Thymus (tissue), 11 donors: ENCODE measurements at regions not wholly inside any gene's neighbourhood (a gene's known extent, or its start where the extent isn't known, plus 50 kb on each side); places are given as distances from the start of the nearest gene placed in this dataset.

Experiments
- DNase-seq, 9 donors: peaks; one replicate each; pipeline ENCODE4 v3.0.0-alpha.2; 2013; ENCODE audit warnings: low spot score in 9 of 9, low read depth in 6 of 9, missing footprints in 1 of 9
- H3K27ac ChIP-seq, 2 donors: one replicate each; pipeline ENCODE4 v1.5.1; 2013; ENCODE audit warnings: control low read depth in 1 of 2, low read depth in 1 of 2, low read length in 1 of 2, mild to moderate bottlenecking in 1 of 2, moderate library complexity in 1 of 2
- H3K27me3 ChIP-seq, 2 donors: one replicate each; pipeline ENCODE4 v1.5.1; 2013; ENCODE audit warnings: low read length in 1 of 2; ENCODE audit not compliant: control insufficient read depth in 2 of 2, insufficient read depth in 1 of 2
- H3K36me3 ChIP-seq, 2 donors: one replicate each; pipeline ENCODE4 v1.5.1; 2013; ENCODE audit warnings: low read length in 1 of 2, mild to moderate bottlenecking in 1 of 2, moderate library complexity in 1 of 2; ENCODE audit not compliant: control insufficient read depth in 2 of 2, insufficient read depth in 2 of 2
- H3K4me1 ChIP-seq, 2 donors: one replicate each; pipeline ENCODE4 v1.5.1; 2013; ENCODE audit warnings: low read length in 2 of 2; ENCODE audit not compliant: control insufficient read depth in 2 of 2, insufficient read depth in 2 of 2
- H3K4me3 ChIP-seq, 2 donors: one replicate each; pipeline ENCODE4 v1.5.1; 2013; ENCODE audit warnings: low read length in 2 of 2, control low read depth in 1 of 2, mild to moderate bottlenecking in 1 of 2
- H3K9me3 ChIP-seq, 2 donors: one replicate each; pipeline ENCODE4 v1.5.1; 2013; ENCODE audit warnings: low read length in 1 of 2, mild to moderate bottlenecking in 1 of 2; ENCODE audit not compliant: control insufficient read depth in 2 of 2, insufficient read depth in 1 of 2
- WGBS: extraction: QIAGEN DNeasy Blood & Tissue Kit; methylation state at CpG from one replicate; pipeline ENCODE4 v1.1.7; 2013; 5-methylcytosine and 5-hydroxymethylcytosine counted together
- donor health status: healthy.

- Histone ChIP-seq H3K27ac (no peak overlapping the region), H3K9me3 (peaks cover 17 to 79% of the 10 kb centered on the region in 2 donors), H3K36me3 (no peaks in the 10 kb centered on the region), H3K4me1 (no peaks in the 10 kb centered on the region), H3K27me3 (no peaks in the 10 kb centered on the region), H3K4me3 (no peak overlapping the region)
- 89% methylated on average over 5 of the region's 5 CpGs for WGBS
- DNase-seq, result no peak
These were observed 231.5 kb downstream of the UBE3A start for GRCh38 chr15:25207369-25207768.

DNA sequence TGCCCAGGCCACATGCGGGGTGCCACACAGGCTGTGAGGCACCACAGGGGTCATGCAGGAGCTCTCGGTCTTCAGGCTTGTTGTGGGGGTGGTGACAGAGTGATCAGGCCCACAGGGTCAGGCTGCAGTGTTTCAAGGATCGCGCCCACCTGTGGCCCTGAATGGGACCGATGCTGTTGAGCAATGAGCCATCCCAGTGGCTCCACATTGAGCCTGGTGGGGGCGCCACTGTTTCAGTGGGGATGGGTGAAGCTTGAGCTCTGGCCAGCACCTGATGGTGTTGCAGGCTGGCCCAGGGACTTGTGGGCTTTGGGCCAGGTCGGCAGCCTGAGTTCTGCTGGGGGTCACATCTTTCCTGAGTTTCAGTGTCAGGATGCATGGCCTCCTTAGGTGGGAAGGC lies 230.1 kb downstream of the UBE3A start:
- Histone ChIP-seq H3K36me3 (no peaks in the 10 kb centered on the region), H3K27ac (no peak overlapping the region), H3K9me3 (peaks cover 20 to 78% of the 10 kb centered on the region in 2 donors), H3K4me1 (no peaks in the 10 kb centered on the region), H3K27me3 (no peaks in the 10 kb centered on the region), H3K4me3 (no peak overlapping the region)
- 93% methylated on average over 7 of the region's 7 CpGs for WGBS
- no peak for DNase-seq

DNA sequence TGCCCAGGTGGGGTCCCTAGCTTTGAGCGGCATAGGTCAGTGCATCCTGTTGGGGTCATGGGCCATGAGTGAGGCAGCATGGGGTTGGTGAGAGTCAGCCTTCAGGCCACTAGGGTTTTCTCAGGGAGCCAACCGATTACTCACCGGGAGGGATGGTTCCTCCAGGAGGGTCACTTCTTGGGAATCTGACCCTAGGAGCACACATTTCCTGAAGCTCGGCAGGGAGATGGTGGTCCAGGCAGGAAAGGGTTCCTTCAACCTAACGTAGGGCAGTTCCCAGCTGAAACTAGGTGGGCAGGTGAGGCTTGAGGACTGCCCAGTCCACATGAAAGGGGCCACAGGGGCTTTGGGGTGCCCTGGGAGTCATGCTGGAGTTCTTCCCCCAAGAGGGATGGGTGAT lies 218.0 kb downstream of the UBE3A start:
- no peak for DNase-seq
- WGBS, result 90% methylated on average over 5 of the region's 5 CpGs
- no peaks in the 10 kb centered on the region for H3K36me3 ChIP-seq
- no peaks in the 10 kb centered on the region for H3K4me1 ChIP-seq
- no peak overlapping the region for H3K27ac ChIP-seq
- peaks cover 11 to 52% of the 10 kb centered on the region in 2 donors for H3K9me3 ChIP-seq
- no peaks in the 10 kb centered on the region for H3K27me3 ChIP-seq
- no peak overlapping the region for H3K4me3 ChIP-seq

DNA sequence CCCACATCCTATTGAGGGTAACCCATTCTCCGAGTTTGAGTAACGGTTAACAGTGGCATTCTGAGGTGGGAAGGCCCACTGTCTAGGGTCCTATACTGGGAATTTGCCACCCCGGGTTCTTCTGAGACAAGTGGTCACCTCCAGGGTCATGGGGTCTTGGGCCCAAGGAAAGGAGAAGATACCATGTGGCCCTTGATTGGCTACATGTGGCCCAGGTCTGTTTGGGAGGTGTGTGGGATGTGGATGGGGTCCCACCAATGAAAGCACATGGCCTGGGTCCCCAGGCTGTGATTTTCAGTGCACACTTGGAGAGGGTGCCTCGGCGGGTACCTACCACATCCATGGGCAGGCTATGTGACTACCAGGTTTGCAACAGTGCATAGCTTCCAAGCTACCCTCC lies 214.4 kb downstream of the UBE3A start:
- H3K36me3 ChIP-seq, result no peaks in the 10 kb centered on the region
- no peak for DNase-seq
- no peak overlapping the region for H3K27ac ChIP-seq
- H3K4me3 ChIP-seq, result no peak overlapping the region
- WGBS, result 93% methylated on average over 5 of the region's 5 CpGs
- H3K9me3 ChIP-seq, result peaks cover 13 to 56% of the 10 kb centered on the region in 2 donors
- no peaks in the 10 kb centered on the region for H3K4me1 ChIP-seq
- H3K27me3 ChIP-seq, result no peaks in the 10 kb centered on the region

GRCh38 chr15:25226360-25226759 lies 212.5 kb downstream of the UBE3A start:
- DNase-seq, result no peak
- no peaks in the 10 kb centered on the region for H3K27me3 ChIP-seq
- H3K4me1 ChIP-seq, result no peaks in the 10 kb centered on the region
- H3K36me3 ChIP-seq, result no peaks in the 10 kb centered on the region
- H3K9me3 ChIP-seq, result peaks cover 16 to 73% of the 10 kb centered on the region in 2 donors
- H3K27ac ChIP-seq, result no peak overlapping the region
- no peak overlapping the region for H3K4me3 ChIP-seq
- WGBS, result 87% methylated on average over 6 of the region's 6 CpGs

DNA sequence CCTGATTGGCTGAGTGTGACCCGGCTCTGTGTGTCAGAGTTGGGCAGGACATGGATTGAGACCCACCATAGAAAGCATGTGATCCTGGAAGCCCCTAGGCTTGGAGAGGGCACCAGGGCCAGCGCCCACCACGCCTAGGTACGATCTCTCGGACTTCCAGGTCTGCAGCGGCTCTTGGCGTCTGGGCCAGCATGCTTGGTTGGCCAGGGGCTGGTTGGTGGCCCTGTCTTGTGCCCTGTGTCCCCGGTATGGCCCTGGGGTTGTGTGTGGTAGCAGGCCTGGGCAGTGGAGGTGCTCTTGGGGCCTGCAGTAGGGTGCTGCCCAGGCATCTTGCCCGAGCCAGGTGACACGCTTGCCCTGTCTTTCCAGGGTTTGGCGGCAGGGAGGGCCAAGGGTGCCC lies 210.6 kb downstream of the UBE3A start:
- DNase-seq, result no peak
- Histone ChIP-seq H3K4me1 (no peaks in the 10 kb centered on the region), H3K4me3 (no peak overlapping the region), H3K36me3 (no peaks in the 10 kb centered on the region), H3K27ac (no peak overlapping the region), H3K27me3 (no peaks in the 10 kb centered on the region), H3K9me3 (peaks cover 11 to 78% of the 10 kb centered on the region in 2 donors)
- 96% methylated on average over 11 of the region's 11 CpGs for WGBS

- Histone ChIP-seq H3K27ac (no peak overlapping the region), H3K27me3 (no peaks in the 10 kb centered on the region), H3K4me1 (no peaks in the 10 kb centered on the region), H3K4me3 (no peak overlapping the region), H3K36me3 (no peaks in the 10 kb centered on the region), H3K9me3 (peaks cover 8 to 91% of the 10 kb centered on the region in 2 donors)
- WGBS, result 88% methylated on average over 10 of the region's 10 CpGs
- DNase-seq, result no peak
These were observed 208.4 kb downstream of the UBE3A start for GRCh38 chr15:25230442-25230841.

DNA sequence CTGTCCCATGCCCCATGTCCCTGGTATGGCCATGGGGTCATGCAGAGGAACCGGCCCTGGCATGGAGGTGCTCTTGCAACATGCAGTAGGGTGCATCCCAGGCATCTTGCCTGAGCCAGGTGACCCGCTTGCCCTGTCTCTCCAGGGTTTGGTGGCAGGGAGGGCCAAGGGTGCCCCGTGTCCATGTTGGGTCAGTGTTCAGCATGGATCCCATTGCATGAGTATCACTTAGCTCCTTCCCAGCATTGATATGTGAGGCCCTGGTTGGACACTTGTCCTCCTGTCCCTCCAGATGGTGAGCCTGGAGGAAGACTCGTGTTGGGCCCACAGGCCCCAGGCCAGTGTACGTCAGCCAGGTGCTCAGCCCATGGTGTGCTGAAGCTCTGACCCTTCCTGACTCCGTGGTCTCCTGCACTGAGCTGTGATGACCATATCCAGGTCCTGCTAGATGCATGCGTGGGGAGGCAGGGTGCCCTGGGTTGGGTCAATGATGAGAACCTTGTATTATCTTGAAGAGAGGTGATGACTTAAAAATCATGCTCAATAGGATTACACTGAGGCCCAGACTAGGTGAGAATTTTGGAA lies 205.0 kb downstream of the UBE3A start:
- Histone ChIP-seq H3K27me3 (no peaks in the 10 kb centered on the region), H3K27ac (no peak overlapping the region), H3K4me1 (no peaks in the 10 kb centered on the region), H3K36me3 (no peaks in the 10 kb centered on the region), H3K4me3 (no peak overlapping the region), H3K9me3 (peaks cover 5 to 86% of the 10 kb centered on the region in 2 donors)
- WGBS, result 86% methylated on average over 7 of the region's 7 CpGs
- no peak for DNase-seq

DNA sequence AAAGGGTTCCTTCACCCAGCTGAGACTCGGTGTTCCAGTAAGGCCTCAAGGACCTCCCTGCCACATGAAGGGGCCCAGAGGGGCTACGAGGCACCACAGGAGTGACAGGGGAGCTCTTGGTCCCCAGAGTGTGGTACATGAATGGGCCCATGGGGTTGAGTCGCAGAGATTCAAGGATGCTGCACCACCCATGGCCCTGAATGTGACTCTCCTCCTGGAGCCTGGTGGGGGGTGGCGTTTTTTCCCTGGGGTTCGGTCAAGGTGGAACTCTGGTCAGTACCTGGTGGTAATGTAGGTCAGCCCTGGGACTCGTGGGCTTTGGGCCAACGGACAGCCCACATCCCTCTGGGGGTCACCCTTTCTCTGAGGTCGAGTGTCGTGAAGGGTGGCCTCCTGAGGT lies 204.0 kb downstream of the UBE3A start:
- H3K27me3 ChIP-seq, result no peaks in the 10 kb centered on the region
- no peak overlapping the region for H3K27ac ChIP-seq
- H3K36me3 ChIP-seq, result no peaks in the 10 kb centered on the region
- H3K9me3 ChIP-seq, result peaks cover 2 to 85% of the 10 kb centered on the region in 2 donors
- no peak overlapping the region for H3K4me3 ChIP-seq
- no peaks in the 10 kb centered on the region for H3K4me1 ChIP-seq
- no peak for DNase-seq
- WGBS, result 82% methylated on average over 9 of the region's 9 CpGs

- no peak for DNase-seq
- 83% methylated on average over 5 of the region's 5 CpGs for WGBS
- peaks cover 3 to 83% of the 10 kb centered on the region in 2 donors for H3K9me3 ChIP-seq
These were observed 203.4 kb downstream of the UBE3A start for GRCh38 chr15:25235391-25235790.

More at GRCh38 chr15:25235391-25235790, 203.4 kb downstream of the UBE3A start:
- Histone ChIP-seq H3K4me3 (no peak overlapping the region), H3K4me1 (no peaks in the 10 kb centered on the region), H3K27ac (no peak overlapping the region), H3K36me3 (no peaks in the 10 kb centered on the region), H3K27me3 (no peaks in the 10 kb centered on the region)
